Endothelial cell of umbilical vein (primary cell): ENCODE measurements at regions not wholly inside any gene's neighbourhood (a gene's known extent, or its start where the extent isn't known, plus 50 kb on each side); places are given as distances from the start of the nearest gene placed in this dataset.

Experiments
- BruUV-seq: library from RNA; stranded (reverse); fragments of 400-500 nt; replicated peaks from 2 replicates; lab custom pipeline; 2021; lab: Mats Ljungman, UMichigan
- CTCF ChIA-PET: fragments of 300-600, 350-600 bp; sonication (Branson Sonifier 250); formaldehyde crosslinking; loops from one replicate; lab custom pipeline; 2021; ENCODE audit warnings: antibody characterized with exemption, inconsistent platforms; lab: Charles Lee
- POLR2A ChIA-PET: fragments of 300-600, 350-600 bp; sonication (Branson Sonifier 250); formaldehyde crosslinking; loops from one replicate; lab custom pipeline; 2021; ENCODE audit warnings: antibody characterized with exemption, inconsistent platforms; lab: Charles Lee
- DNase-seq: peaks from one replicate; pipeline ENCODE4 v3.0.0-alpha.2; 2011; ENCODE audit warnings: low read depth, low spot score
- FAIRE-seq: peaks from 2 replicates; lab custom pipeline; 2011; peaks lifted over from hg19 to GRCh38; lab: Jason Lieb, UNC
- H2AFZ ChIP-seq: 2 replicates; pipeline ENCODE4 v1.6.0; 2012; ENCODE audit warnings: low read depth, low read length, control low read depth, inconsistent platforms
- H3K27ac ChIP-seq: 2 replicates; pipeline ENCODE4 v1.5.1; 2011; ENCODE audit warnings: low read depth, mild to moderate bottlenecking, control low read depth, low read length, moderate library complexity; ENCODE audit not compliant: insufficient read depth
- H3K27me3 ChIP-seq, 2 experiments: 2 replicates each; pipeline versions ENCODE4 v1.6.0 to v1.6.1; 2011; ENCODE audit warnings: low read length in 2 of 2, mixed read lengths in 1 of 2; ENCODE audit not compliant: control insufficient read depth in 2 of 2, insufficient read depth in 2 of 2
- H3K36me3 ChIP-seq, 2 experiments: 2 replicates in 1 of 2; 3 replicates in 1 of 2; pipeline ENCODE4 v1.5.1; 2011; ENCODE audit warnings: low read length in 2 of 2, mild to moderate bottlenecking in 1 of 2, moderate library complexity in 1 of 2; ENCODE audit not compliant: control insufficient read depth in 2 of 2, insufficient read depth in 2 of 2; ENCODE audit errors: extremely low read depth in 1 of 2
- H3K4me1 ChIP-seq: 3 replicates; pipeline ENCODE4 v1.5.1; 2011; ENCODE audit warnings: mild to moderate bottlenecking, low read length; ENCODE audit not compliant: control insufficient read depth, insufficient read depth; ENCODE audit errors: extremely low read depth
- H3K4me2 ChIP-seq: 2 replicates; pipeline ENCODE4 v1.6.1; 2011; ENCODE audit warnings: low read length, control low read depth, mixed read lengths; ENCODE audit not compliant: insufficient read depth
- H3K4me3 ChIP-seq, 3 experiments: fragments of 200-600 bp in 1 of 3; sonication (generic), shearing (Covaris generic) in 1 of 3; replicated peaks in 1 of 3; 2 replicates each; pipeline ENCODE4 v1.5.1; 2011 to 2016; ENCODE audit warnings: control low read depth in 3 of 3, low read length in 3 of 3, mild to moderate bottlenecking in 2 of 3, inconsistent platforms in 1 of 3, low read depth in 1 of 3, moderate library complexity in 1 of 3; ENCODE audit not compliant: insufficient read depth in 1 of 3
- H3K79me2 ChIP-seq: 2 replicates; pipeline ENCODE4 v1.6.0; 2012; ENCODE audit warnings: low read length, inconsistent platforms; ENCODE audit not compliant: control insufficient read depth, insufficient read depth
- H3K9ac ChIP-seq: replicated peaks from 2 replicates; pipeline ENCODE3; 2011; ENCODE audit warnings: low read length, control low read depth; ENCODE audit not compliant: insufficient read depth; ENCODE audit errors: extremely low read depth
- H3K9me1 ChIP-seq: replicated peaks from 3 replicates; pipeline ENCODE4 v1.6.0; 2011; ENCODE audit warnings: mild to moderate bottlenecking, low read length; ENCODE audit not compliant: control insufficient read depth, insufficient read depth; ENCODE audit errors: extremely low read depth
- H3K9me3 ChIP-seq: replicated peaks from 2 replicates; pipeline ENCODE4 v1.5.1; 2012; ENCODE audit warnings: low read length, inconsistent platforms; ENCODE audit not compliant: control insufficient read depth, insufficient read depth
- H4K20me1 ChIP-seq: replicated peaks from 2 replicates; pipeline ENCODE3; 2011; ENCODE audit warnings: mild to moderate bottlenecking, low read length; ENCODE audit not compliant: control insufficient read depth, insufficient read depth; ENCODE audit errors: extremely low read depth
- CTCF ChIP-seq, 2 donors: IDR thresholded peaks; 1 replicate in 1 of 2; 2 replicates in 1 of 2; pipeline ENCODE4 v1.5.1; 2011; ENCODE audit warnings: low read length in 2 of 2, mild to moderate bottlenecking in 2 of 2, moderate library complexity in 2 of 2, control low read depth in 1 of 2, inconsistent platforms in 1 of 2, low read depth in 1 of 2; ENCODE audit not compliant: insufficient read depth in 1 of 2; ENCODE audit errors: extremely low read depth in 1 of 2
- EZH2 ChIP-seq: IDR thresholded peaks from 2 replicates; pipeline ENCODE4 v1.6.1; 2012; ENCODE audit warnings: borderline replicate concordance, low read depth, mild to moderate bottlenecking, moderate library complexity, low read length, inconsistent platforms; ENCODE audit not compliant: severe bottlenecking
- FOS ChIP-seq: IDR thresholded peaks from 2 replicates; pipeline ENCODE4 v1.6.1; 2011; ENCODE audit warnings: mild to moderate bottlenecking, low read length, moderate library complexity, borderline replicate concordance; ENCODE audit not compliant: insufficient read depth
- GATA2 ChIP-seq: IDR thresholded peaks from 2 replicates; pipeline ENCODE4 v1.7.0; 2011; ENCODE audit warnings: low read depth, mild to moderate bottlenecking, moderate library complexity, mixed read lengths, low read length; ENCODE audit not compliant: insufficient read length, insufficient read depth
- JUN ChIP-seq: IDR thresholded peaks from 2 replicates; pipeline ENCODE4 v1.6.1; 2011; ENCODE audit warnings: borderline replicate concordance, low read depth; ENCODE audit not compliant: insufficient read length, insufficient read depth
- MAX ChIP-seq: IDR thresholded peaks from 2 replicates; pipeline ENCODE4 v1.6.1; 2011; ENCODE audit not compliant: insufficient read depth, insufficient read length
- MYC ChIP-seq: IDR thresholded peaks from one replicate; pipeline ENCODE4 v1.6.1; 2011; ENCODE audit warnings: mild to moderate bottlenecking, low read depth, low read length
- POLR2A ChIP-seq: IDR thresholded peaks from 2 replicates; pipeline ENCODE4 v1.6.1; 2012; ENCODE audit warnings: low read depth, mild to moderate bottlenecking, control low read depth, low read length
- POLR2AphosphoS5 ChIP-seq: IDR thresholded peaks from 2 replicates; pipeline ENCODE4 v1.6.1; 2012; ENCODE audit warnings: low read depth, mild to moderate bottlenecking, control low read depth, low read length, moderate library complexity; ENCODE audit not compliant: insufficient read depth
- dilution Hi-C: fragments of 300-500 bp; cut with MboI; formaldehyde crosslinking; loops from one replicate; pipeline ENCODE4 v1.15.0; 2019; ENCODE audit warnings: low sequenced_read_pairs; ENCODE audit not compliant: extremely low pct_ligation_motif_present
- intact Hi-C: fragments of 100-400 bp; cut with micrococcal nuclease; formaldehyde crosslinking; loops from one replicate; pipeline ENCODE4 v1.10.0; 2022

- FAIRE-seq: no peak
- Histone ChIP-seq H3K9me1 (no peaks in the 10 kb centered on the region), H3K36me3 (no peaks in the 10 kb centered on the region), H4K20me1 (no peaks in the 10 kb centered on the region), H3K4me3 (no peak overlapping the region), H3K27ac (no peak overlapping the region), H2AFZ (no peak overlapping the region), H3K9me3 (no peaks in the 10 kb centered on the region), H3K27me3 (no peaks in the 10 kb centered on the region), H3K79me2 (no peaks in the 10 kb centered on the region), H3K9ac (no peak overlapping the region), H3K4me2 (no peak overlapping the region), H3K4me1 (no peaks in the 10 kb centered on the region)
- no peak for DNase-seq
- intact Hi-C loops: no loop called here
- POLR2A ChIA-PET: no interaction called here
- no TSS peak for BruUV-seq
- dilution Hi-C loops: no loop called here
- CTCF ChIA-PET: no interaction called here
- no peak for TF ChIP-seq MAX
- TF ChIP-seq POLR2A: no peak
- no peak for TF ChIP-seq CTCF (IDR thresholded peaks at IDR 0.05; ENCODE audit: extremely low read depth in 1 of 2, insufficient read depth in 1 of 2, low read depth in 1 of 2, low read length in 2 of 2)
- TF ChIP-seq GATA2: no peak
- TF ChIP-seq JUN: no peak
- no peak for TF ChIP-seq POLR2AphosphoS5
- TF ChIP-seq FOS: no peak
- no peak for TF ChIP-seq MYC
- no peak for TF ChIP-seq EZH2
Measured at GRCh38 chr11:134843735-134844134, 431.7 kb upstream of the B3GAT1 start.
